SH-SY5Y (cell line): ENCODE measurements at regions not wholly inside any gene's neighbourhood (a gene's known extent, or its start where the extent isn't known, plus 50 kb on each side); places are given as distances from the start of the nearest gene placed in this dataset.

Experiments used
- GATA2 ChIP-seq: IDR thresholded peaks from 2 replicates; pipeline ENCODE4 v1.6.1; 2011; ENCODE audit warnings: mild to moderate bottlenecking, low read depth, low read length
- GATA3 ChIP-seq: IDR thresholded peaks from 2 replicates; pipeline ENCODE4 v1.6.1; 2011; ENCODE audit warnings: low read depth, mild to moderate bottlenecking, low read length, moderate library complexity

DNA sequence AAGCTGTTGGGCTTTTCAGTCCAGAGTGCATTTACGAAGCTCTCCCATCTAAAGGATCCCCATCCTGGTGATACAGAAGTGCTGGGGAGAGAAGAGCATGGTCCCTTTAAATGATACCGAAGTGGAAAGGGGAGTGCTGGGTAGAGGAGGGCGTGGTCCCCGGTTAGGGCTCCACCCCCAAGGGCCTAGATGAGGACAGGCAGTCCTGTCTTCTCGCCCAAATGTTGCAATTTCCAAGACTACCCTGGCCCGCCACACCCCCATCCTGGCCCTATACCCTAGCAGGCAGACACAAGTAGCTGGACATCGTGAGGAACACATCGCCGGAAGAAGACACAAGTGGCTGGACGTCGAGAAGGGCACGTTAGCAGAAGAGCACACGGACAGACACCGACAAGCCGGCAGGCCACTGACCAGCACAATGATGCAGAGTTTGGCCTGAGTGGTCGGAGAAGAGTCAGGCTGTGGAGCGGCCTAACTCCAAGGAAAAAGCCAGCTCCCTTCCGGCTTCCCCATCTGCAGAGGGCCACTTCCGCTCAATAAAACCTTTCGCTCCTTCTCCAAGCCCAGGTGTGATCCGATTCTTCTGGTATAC, 439.5 kb upstream of the NRP1 start:
- TF ChIP-seq GATA3, result no peak
- no peak for TF ChIP-seq GATA2
